ENCODE measurements at regions not wholly inside any gene's neighbourhood (a gene's known extent, or its start where the extent isn't known, plus 50 kb on each side); places are given as distances from the start of the nearest gene placed in this dataset.

DNA sequence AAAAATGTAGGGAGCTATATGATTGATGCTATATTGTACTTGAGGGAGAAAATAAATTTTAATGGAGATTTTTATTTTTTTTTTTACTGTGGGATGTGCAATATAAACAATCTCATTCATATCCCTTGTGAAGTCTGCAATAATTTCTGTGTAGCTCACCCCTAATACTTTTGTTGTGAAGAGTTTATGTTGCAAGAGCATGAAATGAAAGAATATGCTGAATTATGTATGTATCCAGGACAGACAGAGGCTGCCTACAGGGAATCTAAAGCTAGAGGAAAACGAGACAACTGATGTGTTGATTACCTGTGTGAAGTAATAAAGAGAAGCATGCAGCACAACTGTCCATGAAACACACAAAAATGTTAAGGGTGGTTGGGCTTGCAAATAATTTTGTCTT lies 643.3 kb downstream of the DCDC2C start:
- ChIA-PET CTCF (interaction anchor here (0.7 to 1.2 kb wide), 2 partner anchors 12 to 543 kb away, joined by 3 to 4 read pairs; no protein-coding TSS in a partner anchor), POLR2A (no interaction called here)
- 0% methylated on average over 1 of the region's 1 CpG for WGBS (ENCODE audit: missing lambda C conversion rate)
- FAIRE-seq, result no peak
- Histone ChIP-seq H3K4me3 (no peak overlapping the region), H3K4me1 (no peaks in the 10 kb centered on the region), H3K27ac (no peak overlapping the region), H3K9me3 (no peaks in the 10 kb centered on the region), H3K4me2 (no peak overlapping the region)
- TF ChIP-seq JUN (IDR thresholded peaks at IDR 0.05), result no peak
- DNase-seq (ENCODE audit: low read depth in 1 of 2, low spot score in 1 of 2), result no peak
- no peak for ATAC-seq

DNA sequence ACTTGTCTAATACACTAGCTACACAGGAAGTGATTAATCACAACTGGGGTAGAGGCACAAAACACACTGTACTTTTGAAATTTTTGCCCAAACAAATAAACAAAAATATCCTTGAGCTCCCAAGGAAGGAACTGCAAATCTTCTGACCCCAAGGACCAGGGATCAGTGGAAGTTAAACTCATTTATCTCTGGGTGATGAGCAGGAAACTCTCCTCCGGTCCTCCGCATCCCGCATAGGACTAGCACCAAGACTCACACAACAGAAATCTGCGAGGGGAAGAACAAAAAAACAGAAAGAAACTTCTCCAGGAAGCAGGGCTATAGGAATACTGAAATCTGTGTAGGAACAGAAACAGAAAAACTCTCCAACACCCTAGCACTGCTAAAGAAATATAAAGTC lies 650.3 kb downstream of the DCDC2C start:
- DNase-seq (ENCODE audit: low read depth in 1 of 2, low spot score in 1 of 2), result no peak
- ATAC-seq, result no peak
- ChIA-PET POLR2A (no interaction called here), CTCF (no interaction called here)
- Histone ChIP-seq H3K27ac (no peak overlapping the region), H3K4me2 (no peak overlapping the region), H3K4me1 (no peaks in the 10 kb centered on the region), H3K4me3 (no peak overlapping the region), H3K9me3 (peaks cover 8% of the 10 kb centered on the region; the same call in 2 of the 3 replicates)
- 51% methylated on average over 4 of the region's 4 CpGs for WGBS (ENCODE audit: missing lambda C conversion rate)
- no peak for TF ChIP-seq SMC3 (IDR thresholded peaks at IDR 0.05)
- TF ChIP-seq MAFK (IDR thresholded peaks at IDR 0.05; ENCODE audit: partially characterized antibody), result no peak
- no peak for TF ChIP-seq TFCP2L1 (CRISPR knock-in tag; IDR thresholded peaks at IDR 0.05)
- TF ChIP-seq, protein P1, sequence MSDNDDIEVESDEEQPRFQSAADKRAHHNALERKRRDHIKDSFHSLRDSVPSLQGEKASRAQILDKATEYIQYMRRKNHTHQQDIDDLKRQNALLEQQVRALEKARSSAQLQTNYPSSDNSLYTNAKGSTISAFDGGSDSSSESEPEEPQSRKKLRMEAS (IDR thresholded peaks at IDR 0.05), result no peak
- no peak for TF ChIP-seq JUN (IDR thresholded peaks at IDR 0.05)
- TF ChIP-seq RFX5 (IDR thresholded peaks at IDR 0.05), result no peak
- TF ChIP-seq MAZ (IDR thresholded peaks at IDR 0.05; ENCODE audit: borderline replicate concordance, low read depth, low read length), result no peak
- no peak for TF ChIP-seq HOXA7 (CRISPR knock-in tag; IDR thresholded peaks at IDR 0.05)
- no peak for TF ChIP-seq HDAC2 (IDR thresholded peaks at IDR 0.05)
- no peak for TF ChIP-seq EHMT2 (IDR thresholded peaks at IDR 0.05; ENCODE audit: low read depth)
- no peak for TF ChIP-seq KDM1A (IDR thresholded peaks at IDR 0.05; ENCODE audit: low read depth)
- FAIRE-seq, result no peak

DNA sequence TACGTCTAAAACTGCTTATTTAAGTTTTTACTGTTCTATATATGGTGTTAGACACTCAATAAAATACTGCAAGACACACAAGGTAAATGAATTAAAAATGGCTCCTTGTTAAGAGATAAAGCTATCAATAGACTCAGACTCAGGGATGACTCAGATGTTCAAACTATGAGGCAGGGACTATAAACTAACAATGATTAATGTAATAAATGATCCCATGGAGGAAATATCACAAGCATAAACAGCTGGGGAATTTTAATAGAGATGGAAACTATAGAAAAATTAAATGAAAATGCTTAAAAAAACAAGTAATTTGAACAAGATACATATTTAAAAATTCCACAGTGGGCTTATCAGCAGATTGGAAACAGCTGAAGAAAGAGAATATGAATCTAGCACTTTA lies 650.8 kb downstream of the DCDC2C start:
- no peak overlapping the region for H3K4me3 ChIP-seq
- peaks cover 9% of the 10 kb centered on the region; the same call in 2 of the 3 replicates for H3K9me3 ChIP-seq
- WGBS (ENCODE audit: missing lambda C conversion rate), result 0% methylated on average over 1 of the region's 1 CpG
- no peak overlapping the region for H3K4me2 ChIP-seq
- no peak overlapping the region for H3K27ac ChIP-seq
- no peaks in the 10 kb centered on the region for H3K4me1 ChIP-seq
- no peak for ATAC-seq
- ChIA-PET POLR2A (no interaction called here), CTCF (no interaction called here)
- DNase-seq (ENCODE audit: low read depth in 1 of 2, low spot score in 1 of 2), result no peak
- FAIRE-seq, result no peak
- TF ChIP-seq, protein P2, sequence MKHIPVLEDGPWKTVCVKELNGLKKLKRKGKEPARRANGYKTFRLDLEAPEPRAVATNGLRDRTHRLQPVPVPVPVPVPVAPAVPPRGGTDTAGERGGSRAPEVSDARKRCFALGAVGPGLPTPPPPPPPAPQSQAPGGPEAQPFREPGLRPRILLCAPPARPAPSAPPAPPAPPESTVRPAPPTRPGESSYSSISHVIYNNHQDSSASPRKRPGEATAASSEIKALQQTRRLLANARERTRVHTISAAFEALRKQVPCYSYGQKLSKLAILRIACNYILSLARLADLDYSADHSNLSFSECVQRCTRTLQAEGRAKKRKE (CRISPR knock-in tag; IDR thresholded peaks at IDR 0.05; ENCODE audit: low read depth), result no peak
- no peak for TF ChIP-seq BHLHE40 (IDR thresholded peaks at IDR 0.05; ENCODE audit: low read depth, low read length)
- no peak for TF ChIP-seq KDM1A (IDR thresholded peaks at IDR 0.05; ENCODE audit: low read depth)
- TF ChIP-seq HDAC2 (IDR thresholded peaks at IDR 0.05), result no peak
- no peak for TF ChIP-seq CBX8 (IDR thresholded peaks at IDR 0.05)
- no peak for TF ChIP-seq RAD21 (conservative IDR thresholded peaks at IDR 0.05 in 1 of 2, IDR thresholded peaks at IDR 0.05 in 1 of 2)
- no peak for TF ChIP-seq CEBPB (IDR thresholded peaks at IDR 0.05)
- no peak for TF ChIP-seq ZSCAN20 (CRISPR knock-in tag; IDR thresholded peaks at IDR 0.05)
- no peak for TF ChIP-seq POLR2AphosphoS2 (conservative IDR thresholded peaks at IDR 0.05; ENCODE audit: low read length)
- no peak for TF ChIP-seq CHD4 (IDR thresholded peaks at IDR 0.05; ENCODE audit: borderline replicate concordance)
- no peak for TF ChIP-seq RNF2 (IDR thresholded peaks at IDR 0.05; ENCODE audit: borderline replicate concordance, low read depth)
- TF ChIP-seq, protein P3, sequence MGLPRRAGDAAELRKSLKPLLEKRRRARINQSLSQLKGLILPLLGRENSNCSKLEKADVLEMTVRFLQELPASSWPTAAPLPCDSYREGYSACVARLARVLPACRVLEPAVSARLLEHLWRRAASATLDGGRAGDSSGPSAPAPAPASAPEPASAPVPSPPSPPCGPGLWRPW (IDR thresholded peaks at IDR 0.05), result no peak
- no peak for TF ChIP-seq RARB (CRISPR knock-in tag; IDR thresholded peaks at IDR 0.05)
- TF ChIP-seq, protein P4, sequence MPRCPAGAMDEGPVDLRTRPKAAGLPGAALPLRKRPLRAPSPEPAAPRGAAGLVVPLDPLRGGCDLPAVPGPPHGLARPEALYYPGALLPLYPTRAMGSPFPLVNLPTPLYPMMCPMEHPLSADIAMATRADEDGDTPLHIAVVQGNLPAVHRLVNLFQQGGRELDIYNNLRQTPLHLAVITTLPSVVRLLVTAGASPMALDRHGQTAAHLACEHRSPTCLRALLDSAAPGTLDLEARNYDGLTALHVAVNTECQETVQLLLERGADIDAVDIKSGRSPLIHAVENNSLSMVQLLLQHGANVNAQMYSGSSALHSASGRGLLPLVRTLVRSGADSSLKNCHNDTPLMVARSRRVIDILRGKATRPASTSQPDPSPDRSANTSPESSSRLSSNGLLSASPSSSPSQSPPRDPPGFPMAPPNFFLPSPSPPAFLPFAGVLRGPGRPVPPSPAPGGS (IDR thresholded peaks at IDR 0.05), result no peak
- TF ChIP-seq PHF8 (IDR thresholded peaks at IDR 0.05; ENCODE audit: borderline replicate concordance, low read depth), result no peak
- no peak for TF ChIP-seq HOXA7 (CRISPR knock-in tag; IDR thresholded peaks at IDR 0.05)
- TF ChIP-seq, protein P5, sequence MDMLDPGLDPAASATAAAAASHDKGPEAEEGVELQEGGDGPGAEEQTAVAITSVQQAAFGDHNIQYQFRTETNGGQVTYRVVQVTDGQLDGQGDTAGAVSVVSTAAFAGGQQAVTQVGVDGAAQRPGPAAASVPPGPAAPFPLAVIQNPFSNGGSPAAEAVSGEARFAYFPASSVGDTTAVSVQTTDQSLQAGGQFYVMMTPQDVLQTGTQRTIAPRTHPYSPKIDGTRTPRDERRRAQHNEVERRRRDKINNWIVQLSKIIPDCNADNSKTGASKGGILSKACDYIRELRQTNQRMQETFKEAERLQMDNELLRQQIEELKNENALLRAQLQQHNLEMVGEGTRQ (IDR thresholded peaks at IDR 0.05), result no peak
- no peak for TF ChIP-seq NFE2L2 (conservative IDR thresholded peaks at IDR 0.05; ENCODE audit: low read length)
- TF ChIP-seq, protein P6, sequence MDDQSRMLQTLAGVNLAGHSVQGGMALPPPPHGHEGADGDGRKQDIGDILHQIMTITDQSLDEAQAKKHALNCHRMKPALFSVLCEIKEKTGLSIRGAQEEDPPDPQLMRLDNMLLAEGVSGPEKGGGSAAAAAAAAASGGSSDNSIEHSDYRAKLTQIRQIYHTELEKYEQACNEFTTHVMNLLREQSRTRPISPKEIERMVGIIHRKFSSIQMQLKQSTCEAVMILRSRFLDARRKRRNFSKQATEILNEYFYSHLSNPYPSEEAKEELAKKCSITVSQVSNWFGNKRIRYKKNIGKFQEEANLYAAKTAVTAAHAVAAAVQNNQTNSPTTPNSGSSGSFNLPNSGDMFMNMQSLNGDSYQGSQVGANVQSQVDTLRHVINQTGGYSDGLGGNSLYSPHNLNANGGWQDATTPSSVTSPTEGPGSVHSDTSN (IDR thresholded peaks at IDR 0.05), result no peak
